NCI-H524 (cell line): ENCODE measurements at regions not wholly inside any gene's neighbourhood (a gene's known extent, or its start where the extent isn't known, plus 50 kb on each side); places are given as distances from the start of the nearest gene placed in this dataset.

Source experiments
- DNase-seq, 2 experiments: peaks; one replicate each; lab custom pipeline; 2025; lab: John Stamatoyannopoulos, UW

DNA sequence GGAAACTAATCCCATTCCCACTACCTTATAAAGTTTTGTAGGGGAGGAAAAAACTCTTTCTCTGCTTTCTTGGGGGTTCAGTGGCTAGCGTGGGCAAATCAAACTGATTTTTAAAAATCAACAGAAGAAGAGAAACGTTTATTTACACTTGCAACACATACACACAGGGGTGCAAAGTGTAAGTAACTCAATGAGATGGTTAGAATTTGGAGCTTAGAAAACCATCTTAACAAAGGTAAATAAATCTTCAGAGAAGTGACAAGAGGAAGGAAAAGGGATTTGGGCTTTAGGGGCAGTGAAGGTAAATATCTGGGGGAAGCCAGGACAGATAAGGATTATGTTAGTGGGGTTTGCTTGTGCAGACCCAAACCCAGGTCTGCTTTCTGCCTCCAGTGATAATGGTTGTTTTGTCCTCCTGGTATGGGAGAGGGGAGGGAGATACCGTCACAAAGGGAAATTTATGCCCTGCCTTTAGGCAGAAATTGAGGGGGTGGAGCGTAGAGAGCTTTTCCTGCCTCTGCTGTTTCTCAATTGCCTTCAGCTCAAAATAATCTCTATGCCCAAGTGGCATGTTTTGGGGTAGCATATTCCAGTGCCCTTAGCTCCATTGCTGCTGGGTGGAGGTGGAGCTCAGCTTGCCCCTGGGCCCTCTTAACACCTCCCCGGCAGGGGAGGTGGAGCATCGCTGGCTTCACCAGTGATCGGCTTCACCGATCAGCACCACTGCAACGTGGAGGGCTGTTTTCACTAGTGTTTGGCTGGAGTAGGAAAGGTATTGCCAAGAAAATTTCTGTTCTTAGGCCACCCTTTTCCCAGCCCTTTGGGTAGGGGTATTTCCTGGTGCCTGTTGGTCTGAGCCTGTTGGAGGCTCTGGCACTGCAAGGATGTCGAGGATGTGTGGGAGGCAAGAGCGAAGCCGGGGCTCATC lies 92.2 kb downstream of the TEX51 start:
- no peak for DNase-seq

DNA sequence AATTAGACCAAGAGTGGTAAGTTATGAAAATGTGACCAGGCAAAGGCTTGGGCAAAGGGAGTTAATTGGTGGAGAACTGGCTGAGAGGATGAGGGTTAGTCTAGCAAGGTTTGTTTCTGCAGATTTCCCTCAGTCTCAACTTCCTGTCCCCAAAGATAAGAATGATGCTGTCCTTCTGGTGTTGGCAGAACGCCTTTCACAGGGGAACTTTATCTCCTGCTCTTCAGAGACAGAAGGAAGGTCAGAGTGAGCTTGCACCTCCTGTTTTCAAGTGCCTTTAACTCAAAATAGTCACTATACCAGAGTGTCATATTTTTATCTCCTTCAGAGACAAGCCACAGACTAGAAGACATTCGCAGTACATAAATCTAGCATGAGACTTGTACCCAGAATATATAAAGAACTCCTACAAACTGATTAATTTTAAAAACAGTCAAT lies 95.7 kb downstream of the TEX51 start:
- DNase-seq: no peak

- peak in 1 of 2 experiments; percentile 20 for DNase-seq
Observed at GRCh38 chr2:126995621-126996377, 97.1 kb downstream of the TEX51 start.

DNA sequence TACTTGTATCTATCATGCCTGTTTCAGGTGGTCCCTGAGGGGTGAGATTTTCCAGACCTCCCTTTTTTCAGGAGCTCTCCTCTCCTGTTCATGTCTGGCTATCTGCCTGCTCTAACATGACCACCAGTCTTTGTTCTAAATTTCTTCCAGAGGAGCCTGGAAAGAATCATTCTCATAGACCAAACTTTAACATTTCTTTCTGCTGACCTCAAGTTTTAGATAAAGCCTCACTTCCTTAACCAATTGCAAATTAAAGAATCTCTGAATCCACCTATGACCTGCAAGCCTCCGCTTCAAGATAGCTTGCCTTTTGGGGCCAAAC lies 97.6 kb downstream of the TEX51 start:
- DNase-seq: no peak
